CD4-positive, alpha-beta memory T cell (primary cell): ENCODE measurements at regions not wholly inside any gene's neighbourhood (a gene's known extent, or its start where the extent isn't known, plus 50 kb on each side); places are given as distances from the start of the nearest gene placed in this dataset.
A peak's percentile ranks its signal among the peaks of the same experiment; 100 is the strongest.

Source experiments
- CTCF ChIA-PET: fragments of 350-600 bp; sonication (Branson Sonifier 250); formaldehyde crosslinking; loops from one replicate; lab custom pipeline; 2021; ENCODE audit warnings: inconsistent platforms; ENCODE audit not compliant: partially characterized antibody; lab: Charles Lee
- POLR2A ChIA-PET: fragments of 350-600 bp; sonication (Branson Sonifier 250); formaldehyde crosslinking; loops from one replicate; lab custom pipeline; 2021; ENCODE audit not compliant: partially characterized antibody; lab: Charles Lee
- DNase-seq, 5 donors: peaks; one replicate each; pipeline versions ENCODE4 v3.0.0 to v3.0.0-alpha.2; 2020 to 2022; ENCODE audit warnings: mixed read lengths in 1 of 5
- H3K27ac ChIP-seq: one replicate; pipeline ENCODE4 v1.7.0; 2013; ENCODE audit warnings: low read depth, low read length
- H3K27me3 ChIP-seq: 2 replicates; pipeline ENCODE4 v1.7.0; 2013; ENCODE audit warnings: mild to moderate bottlenecking, low read length, moderate library complexity; ENCODE audit not compliant: insufficient read depth
- H3K36me3 ChIP-seq: 2 replicates; pipeline ENCODE4 v1.7.0; 2013; ENCODE audit warnings: mild to moderate bottlenecking, low read length, moderate library complexity; ENCODE audit not compliant: insufficient read depth
- H3K4me1 ChIP-seq: 2 replicates; pipeline ENCODE4 v1.7.0; 2013; ENCODE audit warnings: mild to moderate bottlenecking, low read length, moderate library complexity; ENCODE audit not compliant: insufficient read depth
- H3K4me3 ChIP-seq, 2 donors: one replicate each; pipeline ENCODE4 v1.7.0; 2013; ENCODE audit warnings: low read length in 2 of 2, mild to moderate bottlenecking in 1 of 2
- H3K9me3 ChIP-seq, 2 donors: one replicate each; pipeline ENCODE4 v1.7.0; 2013; ENCODE audit warnings: low read length in 2 of 2, control low read depth in 1 of 2; ENCODE audit not compliant: control insufficient read depth in 1 of 2
- H3K27ac Mint-ChIP-seq, 7 donors: one replicate each; pipeline ENCODE4 v1.8.0; 2020 to 2021; ENCODE audit warnings: mixed read lengths in 7 of 7, mild to moderate bottlenecking in 6 of 7, inconsistent platforms in 3 of 7, moderate library complexity in 3 of 7
- H3K27me3 Mint-ChIP-seq, 2 donors: one replicate each; pipeline ENCODE4 v1.8.0; 2020 to 2021; ENCODE audit warnings: mixed read lengths in 2 of 2
- H3K36me3 Mint-ChIP-seq, 2 donors: one replicate each; pipeline ENCODE4 v1.8.0; 2020 to 2021; ENCODE audit warnings: mixed read lengths in 2 of 2, inconsistent platforms in 1 of 2, mild to moderate bottlenecking in 1 of 2
- H3K4me1 Mint-ChIP-seq, 4 donors: one replicate each; pipeline ENCODE4 v1.8.0; 2020 to 2021; ENCODE audit warnings: mixed read lengths in 4 of 4, mild to moderate bottlenecking in 1 of 4
- H3K4me3 Mint-ChIP-seq, 8 donors: one replicate each; pipeline ENCODE4 v1.8.0; 2020 to 2021; ENCODE audit warnings: mixed read lengths in 8 of 8, mild to moderate bottlenecking in 7 of 8, moderate library complexity in 6 of 8, inconsistent platforms in 3 of 8
- H3K9me3 Mint-ChIP-seq, 8 donors: one replicate each; pipeline ENCODE4 v1.8.0; 2020 to 2021; ENCODE audit warnings: mixed read lengths in 8 of 8, mild to moderate bottlenecking in 5 of 8, inconsistent platforms in 3 of 8, moderate library complexity in 1 of 8
- intact Hi-C: fragments of 100-400 bp; cut with micrococcal nuclease; formaldehyde crosslinking; loops from one replicate; pipeline ENCODE4 v1.15.1; 2023

DNA sequence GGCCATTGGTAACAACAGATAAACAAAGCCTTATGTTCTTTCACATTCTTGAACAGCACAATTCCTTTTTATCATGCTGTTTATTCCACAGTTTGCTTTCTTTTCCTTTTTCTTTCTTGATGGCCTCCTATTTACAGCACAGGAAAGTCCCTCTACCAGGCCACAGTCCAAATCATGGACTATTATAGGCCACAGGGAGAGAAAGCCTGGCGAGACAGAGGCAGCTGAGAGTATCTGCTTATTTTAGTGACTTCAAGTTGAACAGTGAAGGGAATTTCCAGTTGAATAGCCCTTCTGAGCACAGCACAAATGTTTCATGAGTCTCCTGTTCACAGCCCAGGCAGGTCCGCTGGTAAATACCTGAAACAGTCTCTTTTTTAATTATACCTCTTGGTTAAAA is 263.7 kb upstream of the ARID1B start:
- POLR2A ChIA-PET: no interaction called here

GRCh38 chr6:156511570-156511969 is 265.6 kb upstream of the ARID1B start:
- H3K27ac ChIP-seq: no peak overlapping the region
- H3K9me3 ChIP-seq: no peaks in the 10 kb centered on the region
- no peaks in the 10 kb centered on the region for H3K4me1 ChIP-seq
- no peaks in the 10 kb centered on the region for H3K4me1 Mint-ChIP-seq
- intact Hi-C loops: no loop called here
- peaks cover 0 to 3% (median 0%) of the 10 kb centered on the region in 8 donors for H3K9me3 Mint-ChIP-seq
- no peaks in the 10 kb centered on the region for H3K36me3 Mint-ChIP-seq
- H3K27me3 ChIP-seq: no peaks in the 10 kb centered on the region
- peaks cover 2 to 13% of the 10 kb centered on the region in 2 donors for H3K27me3 Mint-ChIP-seq
- no peaks in the 10 kb centered on the region for H3K36me3 ChIP-seq
- CTCF ChIA-PET: no interaction called here
- H3K4me3 Mint-ChIP-seq: no peak overlapping the region
- POLR2A ChIA-PET: no interaction called here
- H3K27ac Mint-ChIP-seq: no peak overlapping the region
- no peak for DNase-seq
- H3K4me3 ChIP-seq: no peak overlapping the region

More for the DNA sequence above, 263.7 kb upstream of the ARID1B start:
- intact Hi-C loops: no loop called here
- Mint-ChIP-seq H3K4me1 (no peaks in the 10 kb centered on the region), H3K36me3 (no peaks in the 10 kb centered on the region), H3K4me3 (no peak overlapping the region), H3K27ac (no peak overlapping the region), H3K9me3 (peaks cover 0 to 5% (median 1%) of the 10 kb centered on the region in 8 donors), H3K27me3 (peaks cover 5 to 10% of the 10 kb centered on the region in 2 donors)
- CTCF ChIA-PET: no interaction called here
- DNase-seq: no peak
- no peak overlapping the region for H3K4me3 ChIP-seq
- H3K4me1 ChIP-seq: no peaks in the 10 kb centered on the region
- no peaks in the 10 kb centered on the region for H3K27me3 ChIP-seq
- H3K9me3 ChIP-seq: no peaks in the 10 kb centered on the region
- H3K27ac ChIP-seq: no peak overlapping the region
- H3K36me3 ChIP-seq: no peaks in the 10 kb centered on the region

DNA sequence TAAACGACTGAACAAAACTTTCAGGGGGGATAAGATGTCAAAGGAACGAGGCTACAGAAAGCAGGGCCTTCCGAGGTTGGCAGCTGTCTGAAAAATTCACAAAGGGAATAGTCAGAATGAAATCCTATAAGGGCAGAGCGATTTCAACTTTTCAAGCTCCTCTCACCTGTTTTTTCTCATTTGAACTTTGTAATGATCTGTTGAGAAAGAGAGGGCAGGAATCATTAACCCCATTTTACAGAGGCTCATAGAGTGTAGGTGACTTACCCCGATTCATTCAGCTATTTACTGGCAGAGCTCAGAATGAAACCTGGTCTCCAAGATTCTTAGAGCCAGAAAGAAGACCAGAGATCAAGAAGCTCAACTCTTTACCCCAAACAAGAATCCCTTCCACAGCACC is 266.1 kb upstream of the ARID1B start:
- H3K36me3 Mint-ChIP-seq: no peaks in the 10 kb centered on the region
- Histone ChIP-seq H3K9me3 (no peaks in the 10 kb centered on the region), H3K27me3 (no peaks in the 10 kb centered on the region), H3K4me3 (no peak overlapping the region), H3K36me3 (no peaks in the 10 kb centered on the region), H3K4me1 (no peaks in the 10 kb centered on the region), H3K27ac (no peak overlapping the region)
- H3K4me3 Mint-ChIP-seq: no peak overlapping the region
- peaks cover 0 to 3% (median 0%) of the 10 kb centered on the region in 8 donors for H3K9me3 Mint-ChIP-seq
- POLR2A ChIA-PET: no interaction called here
- H3K4me1 Mint-ChIP-seq: no peaks in the 10 kb centered on the region
- peaks cover 2 to 12% of the 10 kb centered on the region in 2 donors for H3K27me3 Mint-ChIP-seq
- no peak overlapping the region for H3K27ac Mint-ChIP-seq
- CTCF ChIA-PET: no interaction called here
- intact Hi-C loops: no loop called here
- no peak for DNase-seq

- intact Hi-C loops: no loop called here
- ChIA-PET CTCF (no interaction called here), POLR2A (no interaction called here)
- Histone ChIP-seq H3K9me3 (no peaks in the 10 kb centered on the region), H3K4me1 (no peaks in the 10 kb centered on the region), H3K27me3 (no peaks in the 10 kb centered on the region), H3K27ac (no peak overlapping the region), H3K4me3 (no peak overlapping the region), H3K36me3 (no peaks in the 10 kb centered on the region)
- no peak overlapping the region for H3K27ac Mint-ChIP-seq
- no peaks in the 10 kb centered on the region for H3K36me3 Mint-ChIP-seq
- H3K4me3 Mint-ChIP-seq: no peak overlapping the region
- peaks cover 0 to 3% (median 0%) of the 10 kb centered on the region in 8 donors for H3K9me3 Mint-ChIP-seq
- DNase-seq: no peak
- peaks cover 2 to 12% of the 10 kb centered on the region in 2 donors for H3K27me3 Mint-ChIP-seq
- no peaks in the 10 kb centered on the region for H3K4me1 Mint-ChIP-seq
These were observed 266.9 kb upstream of the ARID1B start for GRCh38 chr6:156510242-156510641.

DNA sequence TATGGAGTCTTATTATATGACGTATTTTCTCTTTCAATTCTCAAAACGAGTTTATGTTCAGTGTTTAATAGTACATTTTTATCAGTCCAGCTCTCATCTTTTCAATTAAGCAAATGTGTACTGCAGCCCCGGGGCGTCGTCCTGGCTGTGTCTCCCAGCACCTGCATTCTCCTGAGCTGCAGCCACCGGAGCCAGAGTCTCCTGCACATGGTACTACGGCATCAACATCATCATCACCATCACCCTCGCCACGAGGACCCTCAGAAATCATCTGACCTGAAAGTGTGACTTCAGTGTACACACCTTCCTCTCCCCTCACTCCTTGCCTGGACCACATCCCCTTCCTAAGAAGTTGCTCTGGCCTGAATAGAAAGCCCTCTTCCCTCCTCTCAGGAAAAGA is 267.7 kb upstream of the ARID1B start:
- Mint-ChIP-seq H3K27me3 (peaks cover 2 to 12% of the 10 kb centered on the region in 2 donors), H3K9me3 (peaks cover 0 to 3% (median 0%) of the 10 kb centered on the region in 8 donors), H3K27ac (no peak overlapping the region), H3K4me3 (no peak overlapping the region), H3K4me1 (no peaks in the 10 kb centered on the region), H3K36me3 (no peaks in the 10 kb centered on the region)
- Histone ChIP-seq H3K27ac (no peak overlapping the region), H3K9me3 (no peaks in the 10 kb centered on the region), H3K27me3 (no peaks in the 10 kb centered on the region), H3K4me1 (no peaks in the 10 kb centered on the region), H3K36me3 (no peaks in the 10 kb centered on the region), H3K4me3 (no peak overlapping the region)
- ChIA-PET CTCF (interaction anchor here (1.3 kb wide), 1 partner anchor 55 kb away, joined by 4 read pairs; no protein-coding TSS in a partner anchor), POLR2A (no interaction called here)
- intact Hi-C loops: no loop called here
- DNase-seq: no peak

DNA sequence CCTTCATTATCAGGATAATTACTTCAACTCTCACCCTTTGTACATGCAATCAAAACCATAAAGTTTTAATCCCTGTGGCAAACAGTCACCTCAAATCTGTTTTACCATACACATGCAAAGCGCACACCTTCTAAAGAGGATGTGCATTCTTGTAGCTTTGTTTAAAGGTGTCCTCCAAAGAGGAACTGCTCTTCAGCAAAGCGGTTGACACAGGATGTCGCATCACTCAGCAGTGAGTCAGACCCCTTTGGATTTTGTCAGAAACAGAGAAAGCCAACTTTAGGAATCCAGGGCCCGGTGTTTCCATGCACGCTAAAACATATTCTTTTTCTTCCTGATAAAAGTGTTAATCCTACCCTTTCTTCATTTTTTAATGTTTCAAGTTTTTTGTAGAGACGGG is 268.3 kb upstream of the ARID1B start:
- intact Hi-C loops: no loop called here
- DNase-seq: peak in 1 of 5 donors; percentile 3
- H3K4me3 ChIP-seq: no peak overlapping the region
- H3K27me3 ChIP-seq: no peaks in the 10 kb centered on the region
- H3K36me3 ChIP-seq: no peaks in the 10 kb centered on the region
- Mint-ChIP-seq H3K27me3 (peaks cover 2 to 12% of the 10 kb centered on the region in 2 donors), H3K27ac (no peak overlapping the region), H3K9me3 (peaks cover 0 to 3% (median 0%) of the 10 kb centered on the region in 8 donors), H3K4me1 (no peaks in the 10 kb centered on the region), H3K36me3 (no peaks in the 10 kb centered on the region), H3K4me3 (no peak overlapping the region)
- ChIA-PET POLR2A (no interaction called here), CTCF (interaction anchor here (1.3 kb wide), 1 partner anchor 56 kb away, joined by 4 read pairs; no protein-coding TSS in a partner anchor)
- no peaks in the 10 kb centered on the region for H3K4me1 ChIP-seq
- no peaks in the 10 kb centered on the region for H3K9me3 ChIP-seq
- H3K27ac ChIP-seq: no peak overlapping the region

- H3K27me3 Mint-ChIP-seq: peaks cover 2 to 7% of the 10 kb centered on the region in 2 donors
- no peak overlapping the region for H3K27ac Mint-ChIP-seq
- H3K4me1 Mint-ChIP-seq: no peaks in the 10 kb centered on the region
- no peaks in the 10 kb centered on the region for H3K36me3 Mint-ChIP-seq
- CTCF ChIA-PET: interaction anchor here (1.3 to 1.5 kb wide), 2 partner anchors 9 to 56 kb away, joined by 3 to 4 read pairs; no protein-coding TSS in a partner anchor
- Histone ChIP-seq H3K9me3 (no peaks in the 10 kb centered on the region), H3K4me3 (no peak overlapping the region), H3K4me1 (no peaks in the 10 kb centered on the region), H3K27me3 (no peaks in the 10 kb centered on the region), H3K36me3 (no peaks in the 10 kb centered on the region), H3K27ac (no peak overlapping the region)
- intact Hi-C loops: no loop called here
- DNase-seq: no peak
- POLR2A ChIA-PET: no interaction called here
- H3K4me3 Mint-ChIP-seq: no peak overlapping the region
- peaks cover 0 to 3% (median 0%) of the 10 kb centered on the region in 8 donors for H3K9me3 Mint-ChIP-seq
These were observed 269.1 kb upstream of the ARID1B start for GRCh38 chr6:156508126-156508525.
